Astrocyte of the spinal cord (primary cell): ENCODE measurements at regions not wholly inside any gene's neighbourhood (a gene's known extent, or its start where the extent isn't known, plus 50 kb on each side); places are given as distances from the start of the nearest gene placed in this dataset.
A peak's percentile ranks its signal among the peaks of the same experiment; 100 is the strongest.

Source experiments
- DNase-seq: peaks from one replicate; pipeline ENCODE4 v3.0.0; 2011; ENCODE audit warnings: low read depth, low spot score
- H3K4me3 ChIP-seq: 2 replicates; pipeline ENCODE4 v1.5.1; 2011; ENCODE audit warnings: low read depth, mild to moderate bottlenecking, low read length, moderate library complexity
- in situ Hi-C: cut with HindIII; loops from 2 replicates; pipeline ENCODE4 v1.10.0; 2017; ENCODE audit warnings: low sequenced_read_pairs
- TF ChIP-seq, protein P1 (sequence below): IDR thresholded peaks from 2 replicates; pipeline ENCODE4 v1.5.1; 2012; ENCODE audit warnings: low read depth, mild to moderate bottlenecking, low read length, inconsistent platforms

DNA sequence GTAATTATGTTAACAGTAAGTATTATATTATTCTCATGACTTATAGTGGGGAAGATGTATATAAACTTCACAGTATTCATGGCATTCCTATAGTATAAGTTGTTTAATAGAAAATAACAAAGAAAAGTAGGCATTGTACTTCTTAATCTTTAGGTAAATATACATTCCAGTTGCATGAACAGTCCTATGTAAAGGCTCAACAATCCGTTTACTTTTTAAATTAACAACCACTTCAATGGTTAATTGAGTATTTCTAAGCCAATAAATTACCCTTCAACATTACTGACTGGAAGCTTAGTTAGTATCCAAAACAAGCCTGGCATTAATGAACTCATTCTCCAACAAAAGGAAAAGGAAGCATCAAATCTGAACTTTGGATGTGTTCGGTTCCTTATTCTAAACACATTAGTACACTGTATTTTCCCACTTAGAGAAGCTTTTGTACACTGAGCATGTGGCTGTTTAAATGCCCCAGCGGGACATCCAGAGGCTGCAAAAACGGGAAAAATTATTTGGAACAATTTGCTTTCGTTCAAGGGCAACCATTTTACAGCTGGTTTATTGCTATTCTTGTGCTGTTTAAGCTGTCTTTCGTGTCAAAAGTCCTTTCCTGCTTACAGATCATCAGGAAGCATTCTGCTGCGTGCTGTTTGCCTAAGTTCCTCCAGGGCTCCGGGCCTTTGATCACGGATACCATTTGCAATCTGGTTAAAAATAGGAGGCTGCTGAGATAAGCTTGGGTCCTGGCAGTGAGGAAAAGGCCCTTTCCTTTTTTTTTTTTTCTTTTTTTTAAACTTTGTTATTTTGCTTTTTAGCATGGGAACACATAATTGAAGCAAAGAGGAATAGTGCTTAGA lies 460.3 kb downstream of the SPRY1 start:
- DNase-seq = peak; percentile 51
- in situ Hi-C loops = no loop called here
- TF ChIP-seq, protein P1, sequence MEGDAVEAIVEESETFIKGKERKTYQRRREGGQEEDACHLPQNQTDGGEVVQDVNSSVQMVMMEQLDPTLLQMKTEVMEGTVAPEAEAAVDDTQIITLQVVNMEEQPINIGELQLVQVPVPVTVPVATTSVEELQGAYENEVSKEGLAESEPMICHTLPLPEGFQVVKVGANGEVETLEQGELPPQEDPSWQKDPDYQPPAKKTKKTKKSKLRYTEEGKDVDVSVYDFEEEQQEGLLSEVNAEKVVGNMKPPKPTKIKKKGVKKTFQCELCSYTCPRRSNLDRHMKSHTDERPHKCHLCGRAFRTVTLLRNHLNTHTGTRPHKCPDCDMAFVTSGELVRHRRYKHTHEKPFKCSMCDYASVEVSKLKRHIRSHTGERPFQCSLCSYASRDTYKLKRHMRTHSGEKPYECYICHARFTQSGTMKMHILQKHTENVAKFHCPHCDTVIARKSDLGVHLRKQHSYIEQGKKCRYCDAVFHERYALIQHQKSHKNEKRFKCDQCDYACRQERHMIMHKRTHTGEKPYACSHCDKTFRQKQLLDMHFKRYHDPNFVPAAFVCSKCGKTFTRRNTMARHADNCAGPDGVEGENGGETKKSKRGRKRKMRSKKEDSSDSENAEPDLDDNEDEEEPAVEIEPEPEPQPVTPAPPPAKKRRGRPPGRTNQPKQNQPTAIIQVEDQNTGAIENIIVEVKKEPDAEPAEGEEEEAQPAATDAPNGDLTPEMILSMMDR = no peak
- H3K4me3 ChIP-seq = no peak overlapping the region

DNA sequence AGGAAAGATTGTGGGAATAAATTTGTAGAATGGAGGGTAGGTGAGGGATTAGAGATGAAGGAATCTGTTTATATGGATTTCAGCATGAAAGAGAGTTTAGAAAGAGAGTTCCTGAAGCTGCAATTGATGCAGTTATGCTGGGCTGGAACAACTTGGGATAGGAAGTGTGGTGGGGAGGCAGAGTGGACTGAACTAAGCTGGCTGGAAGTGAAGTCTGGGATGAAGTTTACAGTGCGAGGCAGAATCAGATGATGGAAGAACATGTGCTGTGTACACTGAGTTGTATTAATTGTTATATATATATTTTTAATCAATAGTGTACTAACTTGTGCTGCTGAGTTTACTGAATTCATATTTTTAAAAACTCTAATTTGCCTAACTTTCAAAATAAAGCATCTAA lies 461.9 kb downstream of the SPRY1 start:
- in situ Hi-C loops = no loop called here
- TF ChIP-seq, protein P1 = no peak
- H3K4me3 ChIP-seq = no peak overlapping the region
- DNase-seq = no peak

DNA sequence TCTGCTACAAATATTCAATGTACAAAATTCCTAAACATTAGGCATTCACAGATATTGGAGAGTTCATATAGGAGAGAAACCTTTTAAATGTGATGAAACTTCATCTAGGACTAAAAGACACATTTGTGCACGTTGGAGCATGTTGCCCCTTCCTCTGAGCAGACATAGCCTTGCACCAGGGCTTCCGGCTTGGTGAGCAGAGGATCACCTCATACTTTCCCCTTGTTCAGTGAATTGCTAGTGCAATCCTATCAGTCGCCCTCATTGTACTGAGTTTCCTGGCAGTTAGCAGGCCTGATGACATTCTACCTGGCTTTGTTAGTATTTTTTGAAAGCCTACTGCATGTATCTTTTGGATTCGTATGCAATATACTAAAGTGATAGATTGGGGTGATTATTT lies 466.2 kb downstream of the SPRY1 start:
- TF ChIP-seq, protein P1 = no peak
- DNase-seq = no peak
- in situ Hi-C loops = no loop called here

DNA sequence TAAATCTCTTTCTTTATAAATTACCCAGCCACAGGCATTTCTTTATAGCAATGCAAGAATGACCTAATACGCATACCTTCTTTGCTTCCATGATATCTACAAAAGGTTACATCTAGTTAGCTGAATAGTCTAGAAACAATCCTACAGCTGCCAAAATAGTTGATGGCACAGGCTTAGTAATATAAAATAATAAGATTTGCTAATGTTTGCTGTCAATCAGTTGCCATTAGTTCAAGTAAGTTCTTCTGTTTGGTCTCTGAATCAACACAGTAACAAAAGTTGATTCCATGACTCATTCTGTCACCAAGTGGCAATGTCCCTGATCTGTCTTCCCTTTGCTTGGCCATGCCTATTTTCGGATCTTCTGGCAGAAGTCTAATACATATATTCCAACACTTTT lies 470.2 kb downstream of the SPRY1 start:
- no peak overlapping the region for H3K4me3 ChIP-seq
- TF ChIP-seq, protein P1 = no peak
- no peak for DNase-seq
- in situ Hi-C loops = no loop called here

More for the DNA sequence above, 466.2 kb downstream of the SPRY1 start:
- no peak overlapping the region for H3K4me3 ChIP-seq

DNA sequence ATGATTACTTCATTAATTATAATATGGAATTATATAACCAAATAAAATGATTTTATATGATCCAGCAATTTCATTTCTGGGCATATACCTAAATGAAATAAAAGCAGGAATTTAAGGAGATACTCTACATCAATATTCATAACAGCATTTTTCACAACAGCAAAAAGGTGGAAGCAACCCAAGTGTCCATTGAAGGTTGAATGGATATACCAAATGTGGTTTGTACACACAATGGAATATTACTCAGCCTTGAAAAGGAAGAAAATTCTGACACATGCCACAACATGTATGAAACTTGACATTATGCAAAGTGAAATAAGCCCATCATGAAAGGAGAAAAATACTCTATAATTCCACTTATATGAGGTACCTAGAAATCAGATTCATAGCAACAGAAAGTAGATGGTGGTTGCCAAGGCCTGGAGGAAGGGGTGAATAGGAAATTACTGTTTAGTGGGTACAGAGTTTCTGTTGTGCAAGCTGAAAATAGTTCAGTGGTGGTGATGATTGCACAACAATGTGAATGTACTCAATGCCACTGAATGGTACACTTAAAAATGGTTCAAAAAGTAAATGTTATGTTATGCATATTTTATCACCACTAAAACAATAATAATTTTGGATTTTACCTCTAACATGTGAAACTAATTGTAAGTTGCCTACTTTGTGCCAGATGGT lies 471.5 kb downstream of the SPRY1 start:
- TF ChIP-seq, protein P1 = no peak
- DNase-seq = no peak
- no peak overlapping the region for H3K4me3 ChIP-seq
- in situ Hi-C loops = no loop called here

DNA sequence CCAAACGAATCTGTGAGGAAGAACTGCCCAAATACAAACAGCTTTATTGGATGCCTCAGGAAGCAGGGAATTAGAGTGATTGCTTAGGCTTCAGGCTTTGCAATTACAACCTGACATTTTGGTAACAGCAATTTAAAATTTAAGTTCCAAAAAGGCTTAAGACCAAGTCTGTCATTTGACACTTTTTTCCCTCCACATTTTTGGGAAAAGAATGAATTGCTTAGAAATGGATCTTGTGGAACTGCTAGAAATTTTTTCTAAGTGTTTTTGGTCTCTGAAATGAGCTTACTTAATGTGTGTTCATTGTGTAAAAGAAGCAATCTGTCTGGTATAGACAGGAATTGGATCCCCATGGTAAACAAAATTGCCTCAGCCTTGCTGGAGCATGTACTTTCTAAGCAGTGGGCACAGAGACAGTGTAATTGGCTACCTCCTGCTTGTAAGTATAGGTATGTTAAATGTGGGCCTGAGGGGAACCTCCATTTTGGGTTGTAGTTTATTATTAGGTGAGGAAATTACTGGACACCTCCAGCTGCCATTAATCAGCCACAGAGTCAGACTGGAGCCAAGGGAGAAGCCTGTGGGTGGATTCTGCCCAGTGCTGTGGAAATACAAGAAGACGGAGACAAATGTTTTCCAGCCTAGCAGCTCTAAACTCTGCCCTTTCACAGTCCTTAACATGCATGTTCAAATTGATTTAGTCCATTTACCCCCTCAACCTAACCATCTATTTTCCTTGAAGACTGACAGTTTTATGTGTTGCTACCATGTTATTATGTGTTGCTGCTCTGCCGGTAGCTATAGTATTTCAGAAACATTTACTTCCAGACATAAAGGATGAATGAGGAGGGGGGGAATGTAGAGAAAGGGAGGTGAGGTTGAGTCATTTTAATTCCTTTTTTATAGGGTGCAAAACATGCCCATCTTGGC lies 473.0 kb downstream of the SPRY1 start:
- H3K4me3 ChIP-seq = no peak overlapping the region
- in situ Hi-C loops = no loop called here
- no peak for DNase-seq
- TF ChIP-seq, protein P1 = no peak
